Activated CD4-positive, alpha-beta T cell treated with anti-CD3 and anti-CD28 coated beads, Interleukin-2, Interleukin-4, amounts not matched to agents 100 ng/mL and 50 ng/mL, durations not matched to agents 16 hours and 8 hours (primary cell): ENCODE measurements at regions not wholly inside any gene's neighbourhood (a gene's known extent, or its start where the extent isn't known, plus 50 kb on each side); places are given as distances from the start of the nearest gene placed in this dataset.

Source experiments
- DNase-seq: peaks from one replicate; pipeline ENCODE4 v3.0.0-alpha.2; 2020; ENCODE audit warnings: low spot score

DNA sequence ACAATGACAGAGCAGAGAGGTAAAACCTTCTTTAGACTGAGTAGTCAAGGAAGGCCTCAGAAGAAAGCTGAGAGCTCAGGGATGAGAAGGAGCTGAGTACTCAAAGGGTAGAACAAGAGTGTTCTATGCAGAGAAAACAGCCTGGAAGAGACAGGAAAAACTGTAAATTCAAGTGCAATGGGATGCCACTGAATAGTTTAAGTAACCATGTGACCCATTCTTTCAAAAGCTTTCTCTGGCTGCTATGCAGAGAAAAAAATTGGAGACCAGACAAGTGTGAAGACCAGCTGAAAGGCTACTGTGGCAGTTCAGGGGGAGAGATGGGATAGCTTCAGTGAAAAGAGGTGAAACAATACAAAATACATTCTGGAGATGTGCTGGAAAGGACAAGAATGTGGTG is 61.3 kb upstream of the RNF38 start:
- no peak for DNase-seq

DNA sequence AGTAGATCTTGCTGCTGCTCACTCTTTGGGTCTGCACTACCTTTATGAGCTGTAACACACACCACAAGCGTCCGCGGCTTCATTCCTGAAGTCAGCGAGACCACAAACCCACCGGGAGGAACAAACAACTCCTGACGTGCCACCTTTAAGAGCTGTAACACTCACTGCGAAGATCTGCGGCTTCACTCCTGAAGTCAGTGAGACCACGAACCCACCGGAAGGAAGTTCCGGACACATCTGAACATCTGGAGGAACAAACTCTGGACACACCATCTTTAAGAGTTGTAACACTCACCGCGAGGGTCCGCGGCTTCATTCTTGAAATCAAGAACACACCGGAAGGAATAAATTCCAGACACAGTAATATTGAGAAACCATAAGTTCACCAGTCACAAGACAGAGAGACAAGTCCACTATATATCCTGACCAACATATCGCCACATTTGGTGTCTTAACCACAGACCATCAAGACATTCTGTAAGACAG is 58.4 kb upstream of the RNF38 start:
- DNase-seq, result peak; percentile 93

DNA sequence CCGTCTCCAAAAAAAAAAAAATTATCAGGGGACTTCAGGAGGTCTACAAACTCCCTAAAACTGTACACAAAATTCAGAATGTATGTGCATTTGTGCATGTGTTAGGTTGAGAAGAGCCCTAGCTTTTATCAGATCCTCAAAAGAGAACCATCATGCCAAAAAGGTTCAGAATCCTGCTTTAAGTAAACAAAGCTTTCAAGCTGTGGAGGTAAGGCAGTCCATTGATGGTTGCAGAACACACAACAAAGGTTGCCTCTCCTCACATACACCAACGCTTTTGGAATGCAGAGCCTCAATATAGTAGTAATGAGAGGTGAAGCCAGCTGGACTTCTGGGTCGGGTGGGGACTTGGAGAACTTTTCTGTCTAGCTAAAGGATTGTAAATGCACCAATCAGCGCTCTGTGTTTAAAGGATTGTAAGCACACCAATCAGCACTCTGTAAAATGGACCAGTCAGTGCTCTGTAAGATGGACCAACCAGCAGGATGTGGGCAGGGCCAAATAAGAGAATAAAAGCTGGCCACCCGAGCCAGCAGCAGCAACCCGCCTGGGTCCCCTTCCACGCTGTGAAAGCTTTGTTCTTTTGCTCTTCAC is 57.9 kb upstream of the RNF38 start:
- DNase-seq, result no peak

DNA sequence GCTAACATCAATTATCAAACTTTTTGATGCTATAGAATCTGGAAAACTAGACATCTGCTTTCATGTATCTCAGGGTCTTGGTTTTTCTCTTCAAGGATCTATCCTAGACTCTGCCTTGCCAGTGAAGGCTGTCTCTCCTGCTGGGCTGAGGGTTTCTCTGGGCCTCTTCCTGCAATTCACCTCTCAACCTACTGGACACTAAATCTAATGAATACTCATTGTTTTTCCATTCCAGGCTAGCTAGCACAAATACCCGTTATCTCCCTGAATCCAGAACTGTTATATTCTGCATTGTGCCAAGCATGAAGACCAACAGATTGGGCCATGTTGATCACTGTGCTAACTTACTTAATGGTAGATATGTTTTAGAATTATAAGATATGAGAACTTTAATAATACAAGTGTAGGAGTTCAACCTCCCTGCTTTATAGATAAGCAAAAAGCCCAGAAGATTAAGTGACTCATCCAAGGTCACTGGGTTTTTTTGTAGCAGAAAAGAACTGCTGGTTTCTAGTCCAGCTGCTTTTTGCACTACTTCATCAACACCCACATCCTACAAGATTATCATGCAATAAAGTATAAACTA is 56.5 kb upstream of the RNF38 start:
- no peak for DNase-seq

DNA sequence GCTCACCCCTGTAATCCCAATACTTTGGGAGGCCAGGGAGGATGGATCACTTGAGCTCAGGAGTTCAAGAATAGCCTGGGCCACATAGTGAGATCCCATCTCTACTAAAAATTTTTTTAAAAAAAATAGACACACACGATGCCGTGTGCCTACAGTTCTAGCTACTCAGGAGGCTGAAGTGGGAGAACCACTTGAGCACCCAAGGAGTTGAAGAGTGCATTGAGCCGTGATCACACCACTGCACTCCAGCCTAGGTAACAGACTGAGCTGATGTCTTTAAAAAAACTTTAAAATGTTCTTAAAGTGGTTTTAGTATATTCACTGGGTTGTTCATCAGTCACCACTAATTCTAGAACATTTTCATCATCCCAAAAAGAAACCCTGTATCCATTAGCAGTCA is 51.9 kb upstream of the RNF38 start:
- DNase-seq, result no peak

DNA sequence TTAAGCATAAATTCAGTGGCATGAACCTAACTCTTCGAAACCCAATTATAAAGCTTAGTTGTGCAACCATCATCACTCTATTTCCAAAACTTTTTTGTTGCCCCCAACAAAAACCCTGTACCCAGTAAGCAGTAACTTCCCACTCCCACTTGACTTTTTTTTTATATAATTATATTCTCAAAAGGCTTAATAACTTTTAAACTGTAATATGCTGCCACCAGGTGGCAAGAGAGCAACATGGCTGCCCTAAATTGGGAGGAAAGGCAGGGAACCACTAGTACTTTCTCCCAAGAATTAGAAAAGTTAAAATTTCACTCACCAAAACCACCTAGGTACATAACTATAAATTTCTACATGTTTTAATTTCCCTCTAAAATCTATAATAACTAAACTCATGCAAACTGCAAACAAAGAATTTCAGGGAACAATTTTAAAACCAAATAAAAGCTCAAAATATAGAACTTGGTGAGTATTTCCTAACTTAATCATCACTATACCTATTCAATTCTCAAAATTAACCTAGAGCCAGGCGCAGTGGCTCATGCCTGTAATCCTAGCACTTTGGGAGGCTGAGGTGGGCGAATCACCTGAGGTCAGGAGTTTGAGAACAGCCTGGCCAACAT is 50.2 kb upstream of the RNF38 start:
- peak; percentile 30 for DNase-seq
